Endothelial cell (in vitro differentiated cells): ENCODE measurements at regions not wholly inside any gene's neighbourhood (a gene's known extent, or its start where the extent isn't known, plus 50 kb on each side); places are given as distances from the start of the nearest gene placed in this dataset.

Experiments used
- DNase-seq: peaks from one replicate; pipeline ENCODE4 v3.0.0; 2021; ENCODE audit warnings: low spot score
- H3K27ac Mint-ChIP-seq: one replicate; pipeline ENCODE4 v1.8.0; 2021; ENCODE audit warnings: mixed read lengths, inconsistent platforms; ENCODE audit not compliant: unreplicated experiment
- H3K27me3 Mint-ChIP-seq: one replicate; pipeline ENCODE4 v1.8.0; 2021; ENCODE audit warnings: mild to moderate bottlenecking, moderate library complexity, mixed read lengths, inconsistent platforms; ENCODE audit not compliant: unreplicated experiment
- H3K36me3 Mint-ChIP-seq: one replicate; pipeline ENCODE4 v1.8.0; 2021; ENCODE audit warnings: mild to moderate bottlenecking, low read depth, mixed read lengths, inconsistent platforms; ENCODE audit not compliant: unreplicated experiment
- H3K4me1 Mint-ChIP-seq: one replicate; pipeline ENCODE4 v1.8.0; 2021; ENCODE audit warnings: mild to moderate bottlenecking, mixed read lengths, inconsistent platforms; ENCODE audit not compliant: unreplicated experiment
- H3K4me3 Mint-ChIP-seq: one replicate; pipeline ENCODE4 v1.8.0; 2021; ENCODE audit warnings: mild to moderate bottlenecking, mixed read lengths, inconsistent platforms; ENCODE audit not compliant: unreplicated experiment
- H3K9me3 Mint-ChIP-seq: one replicate; pipeline ENCODE4 v1.8.0; 2021; ENCODE audit warnings: mixed read lengths, inconsistent platforms; ENCODE audit not compliant: unreplicated experiment
- CTCF ChIP-seq: fragments of 200-600 bp; sonication (generic); IDR thresholded peaks from one replicate; pipeline ENCODE4 v1.5.0; 2021; ENCODE audit warnings: antibody characterized with exemption; ENCODE audit not compliant: unreplicated experiment

GRCh38 chr10:118449521-118449920, 107.4 kb upstream of the FAM204A start:
- H3K9me3 Mint-ChIP-seq, result no peaks in the 10 kb centered on the region
- no peak overlapping the region for H3K27ac Mint-ChIP-seq
- H3K36me3 Mint-ChIP-seq, result no peaks in the 10 kb centered on the region
- no peak overlapping the region for H3K4me3 Mint-ChIP-seq
- H3K27me3 Mint-ChIP-seq, result no peaks in the 10 kb centered on the region
- TF ChIP-seq CTCF, result no peak
- no peak for DNase-seq
- no peaks in the 10 kb centered on the region for H3K4me1 Mint-ChIP-seq

GRCh38 chr10:118448744-118449143, 106.6 kb upstream of the FAM204A start:
- no peaks in the 10 kb centered on the region for H3K4me1 Mint-ChIP-seq
- H3K27ac Mint-ChIP-seq, result no peak overlapping the region
- H3K36me3 Mint-ChIP-seq, result no peaks in the 10 kb centered on the region
- no peak for DNase-seq
- H3K4me3 Mint-ChIP-seq, result no peak overlapping the region
- H3K9me3 Mint-ChIP-seq, result no peaks in the 10 kb centered on the region
- no peak for TF ChIP-seq CTCF
- H3K27me3 Mint-ChIP-seq, result no peaks in the 10 kb centered on the region

- no peaks in the 10 kb centered on the region for H3K9me3 Mint-ChIP-seq
- no peaks in the 10 kb centered on the region for H3K27me3 Mint-ChIP-seq
- no peak for DNase-seq
- no peaks in the 10 kb centered on the region for H3K4me1 Mint-ChIP-seq
- no peak overlapping the region for H3K4me3 Mint-ChIP-seq
- H3K27ac Mint-ChIP-seq, result no peak overlapping the region
- no peaks in the 10 kb centered on the region for H3K36me3 Mint-ChIP-seq
- no peak for TF ChIP-seq CTCF
Measured at GRCh38 chr10:118447478-118448270, 105.5 kb upstream of the FAM204A start.

- DNase-seq, result no peak
- TF ChIP-seq CTCF, result no peak
- H3K9me3 Mint-ChIP-seq, result no peaks in the 10 kb centered on the region
- H3K4me3 Mint-ChIP-seq, result no peak overlapping the region
- no peaks in the 10 kb centered on the region for H3K36me3 Mint-ChIP-seq
- H3K27ac Mint-ChIP-seq, result no peak overlapping the region
- H3K27me3 Mint-ChIP-seq, result no peaks in the 10 kb centered on the region
- no peaks in the 10 kb centered on the region for H3K4me1 Mint-ChIP-seq
Measured at GRCh38 chr10:118445535-118445934, 103.4 kb upstream of the FAM204A start.

GRCh38 chr10:118444069-118444468, 101.9 kb upstream of the FAM204A start:
- H3K36me3 Mint-ChIP-seq, result no peaks in the 10 kb centered on the region
- TF ChIP-seq CTCF, result no peak
- no peaks in the 10 kb centered on the region for H3K27me3 Mint-ChIP-seq
- no peak for DNase-seq
- H3K27ac Mint-ChIP-seq, result no peak overlapping the region
- H3K4me1 Mint-ChIP-seq, result no peaks in the 10 kb centered on the region
- no peak overlapping the region for H3K4me3 Mint-ChIP-seq
- H3K9me3 Mint-ChIP-seq, result no peaks in the 10 kb centered on the region
